Motor neuron (in vitro differentiated cells): ENCODE measurements at regions not wholly inside any gene's neighbourhood (a gene's known extent, or its start where the extent isn't known, plus 50 kb on each side); places are given as distances from the start of the nearest gene placed in this dataset.
"Not testable (repeated sequence)": the region's sequence is repeated elsewhere in the genome, so short reads cannot be mapped to it uniquely, and the experiment has no call there.

ENCODE experiments used
- ATAC-seq, 8 experiments: fragments of 200-7000 bp; cut with Tn5 transposase; replicated peaks in 6 of 8; 2 replicates each; pipeline ENCODE4 v1.8.0; 2021; ENCODE audit warnings: mild to moderate bottlenecking in 8 of 8, moderate library complexity in 8 of 8
- H3K27ac ChIP-seq, 2 donors: fragments of 250-450 bp; sonication (Bioruptor Pico); 2 replicates each; pipeline ENCODE4 v1.9.0; 2021; ENCODE audit warnings: antibody characterized with exemption in 2 of 2, mild to moderate bottlenecking in 2 of 2, moderate library complexity in 1 of 2
- H3K4me1 ChIP-seq, 2 donors: fragments of 250-450 bp; sonication (Bioruptor Pico); replicated peaks in 1 of 2; 2 replicates each; pipeline ENCODE4 v1.6.1; 2021; ENCODE audit warnings: antibody characterized with exemption in 2 of 2, mild to moderate bottlenecking in 2 of 2, moderate library complexity in 1 of 2
- H3K4me3 ChIP-seq, 5 donors: fragments of 250-450 bp; sonication (Bioruptor Pico); 2 replicates each; pipeline ENCODE4 v1.9.0; 2021; ENCODE audit warnings: antibody characterized with exemption in 5 of 5, mild to moderate bottlenecking in 5 of 5, moderate library complexity in 4 of 5
- WGBS, 10 experiments: fragments of 450-650 bp; shearing (Covaris generic); methylation state at CpG; one replicate each; pipeline ENCODE4 v1.0.0; 2022; 5-methylcytosine and 5-hydroxymethylcytosine counted together
- in situ Hi-C, 9 experiments: fragments of 400-800 bp; cut with MboI; loops; one replicate each; pipeline ENCODE4 v1.15.0; 2021; ENCODE audit warnings: low sequenced_read_pairs in 9 of 9, low pct_unique_long_range_greater_than_20kb in 2 of 9; ENCODE audit not compliant: unreplicated experiment in 9 of 9

GRCh38 chr5:36792560-36793180 is 83.9 kb upstream of the NIPBL start:
- in situ Hi-C loops = no loop called here
- no peak for ATAC-seq
- no peak overlapping the region for H3K27ac ChIP-seq
- no peaks in the 10 kb centered on the region for H3K4me1 ChIP-seq
- 0 to 86% (median 66%) methylated on average over 1 to 4 of the region's 4 CpGs for WGBS, 10 experiments
- no peak overlapping the region for H3K4me3 ChIP-seq

DNA sequence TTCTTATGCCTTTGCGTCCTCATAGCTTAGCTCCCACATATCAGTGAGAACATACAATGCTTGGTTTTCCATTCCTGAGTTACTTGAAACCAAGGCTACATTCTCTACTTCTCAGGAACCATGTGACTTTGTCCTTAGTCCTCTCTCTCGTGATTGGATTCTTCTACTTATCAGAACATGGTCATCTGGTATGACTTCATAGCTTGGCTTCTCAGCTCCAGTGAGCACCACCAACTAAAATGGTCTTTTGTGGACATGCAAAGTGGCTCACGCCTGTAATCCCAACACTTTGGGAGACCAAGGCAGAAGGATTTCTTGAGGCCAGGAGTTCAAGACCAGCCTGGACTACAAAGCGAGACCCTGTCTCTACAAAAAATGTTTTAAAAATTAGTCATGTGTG is 81.2 kb upstream of the NIPBL start:
- 53 to 100% (median 76%) methylated on average over 1 to 4 of the region's 4 CpGs; no CpG with 5 or more reads in 3 of the 10 experiments for WGBS, 10 experiments
- no peak overlapping the region for H3K4me3 ChIP-seq

DNA sequence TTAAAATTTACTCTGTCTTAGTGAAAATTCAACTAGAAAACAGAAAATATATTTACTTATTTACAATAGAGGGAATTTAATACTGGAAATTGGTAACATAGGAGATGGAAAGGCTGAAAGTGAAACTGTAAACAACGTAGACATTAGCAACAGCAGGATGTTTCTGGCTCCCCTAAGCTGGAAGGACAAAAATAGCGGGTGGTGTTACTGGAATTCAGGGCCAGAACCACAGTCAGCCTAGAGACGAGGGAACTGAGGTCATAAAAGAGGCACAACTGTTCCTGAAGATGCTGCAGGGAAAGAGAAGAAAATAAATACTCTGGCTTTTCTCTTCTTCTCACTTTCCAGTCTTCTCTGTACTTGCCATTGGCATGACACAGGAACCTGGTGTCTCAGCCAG is 80.4 kb upstream of the NIPBL start:
- Histone ChIP-seq H3K4me1 (no peaks in the 10 kb centered on the region), H3K4me3 (no peak overlapping the region), H3K27ac (no peak overlapping the region)
- ATAC-seq = peak in 3 of 8 experiments; percentile 41 to 96 (median 77)
- in situ Hi-C loops = no loop called here
- 0 to 88% (median 19%) methylated on average over 1 to 3 of the region's 3 CpGs; no CpG with 5 or more reads in 2 of the 10 experiments for WGBS, 10 experiments

More for the DNA sequence above, 81.2 kb upstream of the NIPBL start:
- in situ Hi-C loops = no loop called here
- no peak for ATAC-seq
- Histone ChIP-seq H3K27ac (no peak overlapping the region), H3K4me1 (no peaks in the 10 kb centered on the region)

DNA sequence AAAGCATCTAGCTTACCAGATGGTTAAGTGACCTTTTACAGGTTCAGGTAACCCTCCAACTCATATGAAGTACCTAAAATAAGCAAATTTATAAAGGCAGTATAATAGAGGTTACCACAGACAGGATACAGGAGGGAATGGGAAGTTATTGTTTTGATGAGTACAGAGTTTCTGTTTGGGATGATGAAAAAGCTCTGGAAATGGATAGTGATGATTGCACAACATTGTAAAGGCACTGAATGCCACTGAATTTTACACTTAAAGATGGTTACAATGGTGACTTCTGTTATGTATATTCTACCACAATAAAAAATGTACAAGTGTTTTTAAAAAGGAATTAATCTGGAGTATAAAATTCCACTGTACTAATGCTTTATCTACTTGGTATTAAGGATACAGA is 75.0 kb upstream of the NIPBL start:
- H3K4me3 ChIP-seq = no peak overlapping the region
- in situ Hi-C loops = no loop called here
- no peak overlapping the region for H3K27ac ChIP-seq
- ATAC-seq = no peak
- H3K4me1 ChIP-seq = no peaks in the 10 kb centered on the region

DNA sequence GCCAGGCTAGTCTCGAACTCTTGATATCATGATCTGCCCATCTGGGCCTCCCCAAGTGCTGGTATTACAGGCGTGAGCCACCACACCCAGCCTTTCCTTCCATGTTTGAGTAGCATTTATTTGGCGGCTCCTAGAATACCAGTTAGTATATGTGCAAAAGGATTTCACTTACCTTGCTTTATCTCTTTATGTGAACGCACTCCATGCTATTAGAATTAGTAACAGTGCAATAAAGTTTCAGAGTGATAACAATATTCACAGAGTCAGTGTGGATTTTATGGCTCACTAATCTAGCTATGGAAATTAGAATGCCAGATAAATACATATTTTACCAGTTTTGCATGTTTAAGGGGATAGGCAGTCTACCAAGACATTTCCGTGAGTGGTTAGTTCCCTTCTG is 74.4 kb upstream of the NIPBL start:
- Histone ChIP-seq H3K4me1 (no peaks in the 10 kb centered on the region), H3K4me3 (no peak overlapping the region), H3K27ac (no peak overlapping the region)
- peak in 1 of 8 experiments; percentile 37 for ATAC-seq
- WGBS, 10 experiments = 21 to 96% (median 81%) methylated on average over 2 to 5 of the region's 5 CpGs
- in situ Hi-C loops = no loop called here

DNA sequence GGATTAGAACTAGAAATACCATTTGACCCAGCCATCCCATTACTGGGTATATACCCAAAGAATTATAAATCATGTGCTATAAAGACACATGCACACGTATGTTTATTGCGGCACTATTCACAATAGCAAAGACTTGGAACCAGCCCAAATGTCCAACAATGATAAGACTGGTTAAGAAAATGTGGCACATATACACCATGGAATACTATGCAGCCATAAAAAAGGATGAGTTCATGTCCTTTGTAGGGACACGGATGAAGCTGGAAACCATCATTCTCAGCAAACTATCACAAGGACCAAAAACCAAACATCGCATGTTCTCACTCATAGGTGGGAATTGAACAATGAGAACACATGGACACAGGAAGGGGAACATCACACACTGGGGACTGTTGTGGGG is 63.3 kb upstream of the NIPBL start:
- H3K4me3 ChIP-seq, ATAC-seq, H3K27ac ChIP-seq, H3K4me1 ChIP-seq, in situ Hi-C loops: not testable (repeated sequence)
- WGBS, 10 experiments = 92 to 100% methylated on average over 1 to 2 of the region's 4 CpGs; no CpG with 5 or more reads in 8 of the 10 experiments

DNA sequence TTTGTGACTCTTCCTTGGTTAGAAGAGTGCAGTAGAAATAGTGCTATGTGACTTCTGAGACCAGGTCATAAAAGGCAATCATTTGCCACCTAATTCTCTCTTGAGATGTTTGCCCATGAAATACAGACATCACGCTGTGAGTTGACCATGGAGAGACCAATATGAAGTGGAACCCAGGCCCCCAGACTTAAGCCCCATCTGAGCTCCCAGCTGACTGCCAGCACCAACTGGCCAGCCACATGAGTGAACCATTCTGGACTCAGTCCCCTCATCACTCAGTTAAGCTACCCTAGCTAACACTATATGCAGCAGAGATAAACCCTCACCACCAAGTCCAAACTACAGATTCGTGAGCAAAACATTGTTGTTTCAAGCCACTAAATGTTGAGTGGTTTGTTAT is 60.7 kb upstream of the NIPBL start:
- Histone ChIP-seq H3K4me1 (no peaks in the 10 kb centered on the region), H3K27ac (no peak overlapping the region), H3K4me3 (no peak overlapping the region)
- in situ Hi-C loops = no loop called here
- WGBS, 10 experiments = 0 to 100% (median 80%) methylated on average over 1 to 2 of the region's 2 CpGs; no CpG with 5 or more reads in 3 of the 10 experiments
- ATAC-seq = no peak

GRCh38 chr5:36820900-36821299 is 55.7 kb upstream of the NIPBL start:
- 26 to 97% (median 83%) methylated on average over 2 to 6 of the region's 6 CpGs; no CpG with 5 or more reads in 1 of the 10 experiments for WGBS, 10 experiments
- in situ Hi-C loops = no loop called here
- H3K27ac ChIP-seq = no peak overlapping the region
- no peak overlapping the region for H3K4me3 ChIP-seq
- ATAC-seq = no peak
- no peaks in the 10 kb centered on the region for H3K4me1 ChIP-seq

DNA sequence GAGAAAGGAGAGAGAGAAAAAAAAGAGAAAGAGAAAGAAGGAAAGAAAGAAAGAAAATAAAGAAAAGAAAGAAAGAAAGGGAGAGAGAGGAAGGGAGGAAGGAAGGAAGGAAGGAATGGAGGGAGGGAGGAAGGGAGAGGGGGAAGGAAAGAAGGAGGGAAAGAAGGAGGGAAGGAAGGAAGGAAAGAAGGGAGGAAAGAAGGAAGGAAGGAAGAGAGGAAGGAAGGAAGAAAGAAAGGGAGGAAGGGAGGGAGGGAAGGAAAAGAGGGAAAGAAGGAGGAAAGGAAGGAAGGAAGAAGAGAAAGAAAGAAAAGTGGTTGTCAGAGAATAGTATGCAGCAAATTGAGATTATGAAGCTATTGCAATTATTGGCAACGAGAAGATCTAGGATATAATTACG is 49.9 kb upstream of the NIPBL start:
- in situ Hi-C loops = no loop called here
- no peak overlapping the region for H3K27ac ChIP-seq
- ATAC-seq = no peak
- no peak overlapping the region for H3K4me3 ChIP-seq
- 15 to 76% (median 47%) methylated on average over 1 to 2 of the region's 2 CpGs; no CpG with 5 or more reads in 1 of the 10 experiments for WGBS, 10 experiments
- no peaks in the 10 kb centered on the region for H3K4me1 ChIP-seq
